GM12878 (cell line): ENCODE measurements at regions not wholly inside any gene's neighbourhood (a gene's known extent, or its start where the extent isn't known, plus 50 kb on each side); places are given as distances from the start of the nearest gene placed in this dataset.

Experiments used
- ATAC-seq: fragments of 200-7000 bp; cut with Tn5 transposase; 3 replicates; pipeline ENCODE4 v1.9.1; 2020; ENCODE audit warnings: mild to moderate bottlenecking, moderate library complexity
- BruUV-seq: library from RNA; stranded (reverse); fragments of 400-500 nt; replicated peaks from 2 replicates; lab custom pipeline; 2021; lab: Mats Ljungman, UMichigan
- CTCF ChIA-PET: fragments of 300-600 bp; sonication (Branson Sonifier 250); formaldehyde crosslinking; extraction: SDS; loops from one replicate; lab custom pipeline; 2021; ENCODE audit warnings: inconsistent platforms; lab: Yijun Ruan, JAX
- POLR2A ChIA-PET: fragments of 350-600 bp; formaldehyde crosslinking; extraction: SDS; loops from one replicate; lab custom pipeline; 2021; ENCODE audit warnings: inconsistent platforms; lab: Charles Lee
- RAD21 ChIA-PET: fragments of 300-600 bp; sonication (Branson Sonifier 250); formaldehyde crosslinking; loops from one replicate; lab custom pipeline; 2023; ENCODE audit warnings: antibody characterized with exemption; ENCODE audit not compliant: unreplicated experiment; lab: Charles Lee
- SMC1A ChIA-PET: fragments of 300-600 bp; sonication (Branson Sonifier 250); formaldehyde crosslinking; loops from one replicate; lab custom pipeline; 2023; ENCODE audit not compliant: unreplicated experiment, uncharacterized antibody; lab: Charles Lee
- DNase-seq: peaks from one replicate; pipeline ENCODE4 v3.0.0-alpha.2; 2011; ENCODE audit warnings: low read depth, low spot score
- FAIRE-seq: peaks from 3 replicates; lab custom pipeline; 2011; peaks lifted over from hg19 to GRCh38; lab: Jason Lieb, UNC
- H2AFZ ChIP-seq: 2 replicates; pipeline ENCODE4 v1.6.0; 2011; ENCODE audit warnings: low read depth, low read length, control low read depth; ENCODE audit not compliant: control insufficient read depth
- H3K27ac ChIP-seq: 2 replicates; pipeline ENCODE4 v1.5.1; 2011; ENCODE audit warnings: control low read depth; ENCODE audit not compliant: control insufficient read depth, insufficient read depth
- H3K27me3 ChIP-seq, 2 experiments: replicated peaks in 1 of 2; 2 replicates each; pipeline versions ENCODE4 v1.6.0 to v1.6.1; 2011; ENCODE audit warnings: low read length in 1 of 2; ENCODE audit not compliant: control insufficient read depth in 2 of 2, insufficient read depth in 2 of 2
- H3K36me3 ChIP-seq, 2 experiments: 2 replicates each; pipeline ENCODE4 v1.5.1; 2011; ENCODE audit warnings: low read length in 1 of 2; ENCODE audit not compliant: control insufficient read depth in 2 of 2, insufficient read depth in 2 of 2
- H3K4me1 ChIP-seq: 2 replicates; pipeline ENCODE4 v1.6.1; 2011; ENCODE audit warnings: mild to moderate bottlenecking, low read length, moderate library complexity, mixed read lengths; ENCODE audit not compliant: control insufficient read depth, insufficient read depth
- H3K4me2 ChIP-seq: 2 replicates; pipeline ENCODE4 v1.6.0; 2011; ENCODE audit warnings: control low read depth; ENCODE audit not compliant: control insufficient read depth, insufficient read depth
- H3K4me3 ChIP-seq: fragments of 200-600 bp; sonication (generic); 2 replicates; pipeline ENCODE4 v1.5.1; 2016
- H3K79me2 ChIP-seq: 2 replicates; pipeline ENCODE4 v1.6.0; 2011; ENCODE audit warnings: low read length; ENCODE audit not compliant: control insufficient read depth, insufficient read depth
- H3K9ac ChIP-seq: 2 replicates; pipeline ENCODE4 v1.8.0; 2011; ENCODE audit warnings: low read length, control low read depth, mixed read lengths; ENCODE audit not compliant: control insufficient read depth, insufficient read depth
- H3K9me3 ChIP-seq: replicated peaks from 3 replicates; pipeline ENCODE4 v1.5.1; 2011; ENCODE audit warnings: mild to moderate bottlenecking, low read length; ENCODE audit not compliant: control insufficient read depth, insufficient read depth
- H4K20me1 ChIP-seq: 2 replicates; pipeline ENCODE4 v1.6.0; 2011; ENCODE audit not compliant: control insufficient read depth, insufficient read depth
- ATF7 ChIP-seq: fragments of 450-650 bp; IDR thresholded peaks from 2 replicates; pipeline ENCODE4 v1.6.1; 2016; ENCODE audit warnings: low read depth, mild to moderate bottlenecking
- BRCA1 ChIP-seq: IDR thresholded peaks from 2 replicates; pipeline ENCODE4 v1.6.1; 2011; ENCODE audit warnings: low read depth, low read length, improper control_type of control experiment
- DPF2 ChIP-seq: fragments of 450-650 bp; IDR thresholded peaks from 2 replicates; pipeline ENCODE4 v1.6.1; 2017; ENCODE audit warnings: mild to moderate bottlenecking
- EZH2 ChIP-seq: IDR thresholded peaks from 2 replicates; pipeline ENCODE4 v1.6.1; 2012; ENCODE audit warnings: low read depth, mild to moderate bottlenecking, control low read depth, inconsistent platforms, low read length, borderline replicate concordance; ENCODE audit not compliant: control insufficient read depth
- HDAC2 ChIP-seq: fragments of 200-600 bp; sonication (generic); IDR thresholded peaks from 2 replicates; pipeline ENCODE4 v1.6.1; 2017
- KDM1A ChIP-seq: fragments of 200-600 bp; sonication (generic); IDR thresholded peaks from 2 replicates; pipeline ENCODE4 v1.6.1; 2016; ENCODE audit warnings: borderline replicate concordance
- KLF5 ChIP-seq: fragments of 450-650 bp; IDR thresholded peaks from 2 replicates; pipeline ENCODE4 v1.6.1; 2014; ENCODE audit warnings: mild to moderate bottlenecking; ENCODE audit not compliant: partially characterized antibody
- MEF2B ChIP-seq: fragments of 450-650 bp; IDR thresholded peaks from 2 replicates; pipeline ENCODE4 v1.6.1; 2018; ENCODE audit warnings: mild to moderate bottlenecking, moderate library complexity; ENCODE audit not compliant: partially characterized antibody, poor library complexity, severe bottlenecking
- NR2F1 ChIP-seq: fragments of 450-650 bp; conservative IDR thresholded peaks from 2 replicates; pipeline ENCODE4 v1.6.1; 2017; ENCODE audit warnings: mild to moderate bottlenecking
- PML ChIP-seq: IDR thresholded peaks from 2 replicates; pipeline ENCODE4 v1.6.1; 2012; ENCODE audit warnings: low read length, inconsistent platforms
- POLR2AphosphoS5 ChIP-seq: IDR thresholded peaks from 2 replicates; pipeline ENCODE4 v1.6.1; 2011; ENCODE audit warnings: mild to moderate bottlenecking, low read length, inconsistent platforms
- RUNX3 ChIP-seq: IDR thresholded peaks from 2 replicates; pipeline ENCODE4 v1.6.1; 2012; ENCODE audit warnings: low read length, inconsistent platforms
- SUPT20H ChIP-seq: IDR thresholded peaks from 2 replicates; pipeline ENCODE4 v1.6.1; 2011; ENCODE audit warnings: low read depth, mild to moderate bottlenecking, low read length, moderate library complexity, borderline replicate concordance; ENCODE audit not compliant: control insufficient read depth
- SUZ12 ChIP-seq: fragments of 200-600 bp; sonication (generic); IDR thresholded peaks from one replicate; pipeline ENCODE4 v1.6.1; 2018; ENCODE audit warnings: antibody characterized with exemption, mild to moderate bottlenecking; ENCODE audit not compliant: unreplicated experiment
- USF1 ChIP-seq: IDR thresholded peaks from 2 replicates; pipeline ENCODE4 v1.6.1; 2011; ENCODE audit warnings: borderline replicate concordance, low read depth, mild to moderate bottlenecking, moderate library complexity, mixed read lengths, low read length; ENCODE audit not compliant: insufficient read depth; ENCODE audit errors: extremely low read length
- WRNIP1 ChIP-seq: IDR thresholded peaks from 2 replicates; pipeline ENCODE4 v1.6.1; 2011; ENCODE audit warnings: low read depth, low read length, improper control_type of control experiment, borderline replicate concordance
- ZNF622 ChIP-seq: fragments of 450-650 bp; IDR thresholded peaks from 2 replicates; pipeline ENCODE4 v1.6.1; 2017; ENCODE audit warnings: mild to moderate bottlenecking, inconsistent platforms
- WGBS: methylation state at CpG from one replicate; pipeline ENCODE4 v1.1.6; 2016; ENCODE audit warnings: low lambda C conversion rate; ENCODE audit not compliant: insufficient replicate concordance, insufficient coverage; ENCODE audit errors: missing lambda C conversion rate; 5-methylcytosine and 5-hydroxymethylcytosine counted together
- in situ Hi-C: fragments of 300-500 bp; cut with MboI; formaldehyde crosslinking; loops from 9 replicates; pipeline ENCODE4 v1.14.3; 2018; ENCODE audit warnings: mixed read lengths
- intact Hi-C: fragments of 100-400 bp; cut with micrococcal nuclease; formaldehyde crosslinking; loops from one replicate; pipeline ENCODE4 v1.14.2; 2022; ENCODE audit not compliant: unreplicated experiment
- TF ChIP-seq, protein P1 (sequence below): IDR thresholded peaks from 2 replicates; pipeline ENCODE4 v1.6.1; 2012; ENCODE audit warnings: low read depth, low read length, improper control_type of control experiment
- TF ChIP-seq, protein P2 (sequence below): fragments of 450-650 bp; IDR thresholded peaks from 2 replicates; pipeline ENCODE4 v1.6.1; 2017; ENCODE audit warnings: borderline replicate concordance

GRCh38 chr16:54985156-54985555 is 54.5 kb downstream of the IRX5 start:
- no TSS peak for BruUV-seq
- no peak overlapping the region for H3K4me2 ChIP-seq
- FAIRE-seq, result no peak

More at GRCh38 chr16:54985156-54985555, 54.5 kb downstream of the IRX5 start:
- ATAC-seq (no peak), DNase-seq (no peak)
- Histone ChIP-seq H4K20me1 (no peaks in the 10 kb centered on the region), H3K9me3 (no peaks in the 10 kb centered on the region), H3K27ac (no peak overlapping the region), H3K27me3 (no peaks in the 10 kb centered on the region), H3K4me1 (no peaks in the 10 kb centered on the region), H3K9ac (no peak overlapping the region), H3K36me3 (no peaks in the 10 kb centered on the region)
- ChIA-PET RAD21 (no interaction called here), POLR2A (no interaction called here), CTCF (no interaction called here), SMC1A (no interaction called here)
- intact Hi-C loops, result no loop called here
- WGBS, result 20% methylated on average over 9 of the region's 9 CpGs
- in situ Hi-C loops, result no loop called here
- TF ChIP-seq, protein P1, sequence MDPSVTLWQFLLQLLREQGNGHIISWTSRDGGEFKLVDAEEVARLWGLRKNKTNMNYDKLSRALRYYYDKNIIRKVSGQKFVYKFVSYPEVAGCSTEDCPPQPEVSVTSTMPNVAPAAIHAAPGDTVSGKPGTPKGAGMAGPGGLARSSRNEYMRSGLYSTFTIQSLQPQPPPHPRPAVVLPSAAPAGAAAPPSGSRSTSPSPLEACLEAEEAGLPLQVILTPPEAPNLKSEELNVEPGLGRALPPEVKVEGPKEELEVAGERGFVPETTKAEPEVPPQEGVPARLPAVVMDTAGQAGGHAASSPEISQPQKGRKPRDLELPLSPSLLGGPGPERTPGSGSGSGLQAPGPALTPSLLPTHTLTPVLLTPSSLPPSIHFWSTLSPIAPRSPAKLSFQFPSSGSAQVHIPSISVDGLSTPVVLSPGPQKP, result no peak
- no peak for TF ChIP-seq KLF5
- no peak for TF ChIP-seq RUNX3
- TF ChIP-seq ATF7, result no peak
- no peak for TF ChIP-seq DPF2
- TF ChIP-seq HDAC2, result no peak
- TF ChIP-seq PML, result no peak
- no peak for TF ChIP-seq WRNIP1
- no peak for TF ChIP-seq MEF2B
- TF ChIP-seq NR2F1, result no peak
- no peak for TF ChIP-seq USF1
- TF ChIP-seq ZNF622, result no peak
- TF ChIP-seq, protein P2, sequence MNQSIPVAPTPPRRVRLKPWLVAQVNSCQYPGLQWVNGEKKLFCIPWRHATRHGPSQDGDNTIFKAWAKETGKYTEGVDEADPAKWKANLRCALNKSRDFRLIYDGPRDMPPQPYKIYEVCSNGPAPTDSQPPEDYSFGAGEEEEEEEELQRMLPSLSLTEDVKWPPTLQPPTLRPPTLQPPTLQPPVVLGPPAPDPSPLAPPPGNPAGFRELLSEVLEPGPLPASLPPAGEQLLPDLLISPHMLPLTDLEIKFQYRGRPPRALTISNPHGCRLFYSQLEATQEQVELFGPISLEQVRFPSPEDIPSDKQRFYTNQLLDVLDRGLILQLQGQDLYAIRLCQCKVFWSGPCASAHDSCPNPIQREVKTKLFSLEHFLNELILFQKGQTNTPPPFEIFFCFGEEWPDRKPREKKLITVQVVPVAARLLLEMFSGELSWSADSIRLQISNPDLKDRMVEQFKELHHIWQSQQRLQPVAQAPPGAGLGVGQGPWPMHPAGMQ, result no peak
- TF ChIP-seq EZH2, result no peak
- no peak for TF ChIP-seq KDM1A
- no peak for TF ChIP-seq SUZ12
- TF ChIP-seq BRCA1, result no peak
- TF ChIP-seq POLR2AphosphoS5, result no peak
- TF ChIP-seq SUPT20H, result no peak
- TF ChIP-seq, all 136 proteins: peak for 0
- Histone ChIP-seq H3K79me2 (no peaks in the 10 kb centered on the region), H3K4me3 (no peak overlapping the region), H2AFZ (no peak overlapping the region)
